ENCODE measurements at regions not wholly inside any gene's neighbourhood (a gene's known extent, or its start where the extent isn't known, plus 50 kb on each side); places are given as distances from the start of the nearest gene placed in this dataset.

DNA sequence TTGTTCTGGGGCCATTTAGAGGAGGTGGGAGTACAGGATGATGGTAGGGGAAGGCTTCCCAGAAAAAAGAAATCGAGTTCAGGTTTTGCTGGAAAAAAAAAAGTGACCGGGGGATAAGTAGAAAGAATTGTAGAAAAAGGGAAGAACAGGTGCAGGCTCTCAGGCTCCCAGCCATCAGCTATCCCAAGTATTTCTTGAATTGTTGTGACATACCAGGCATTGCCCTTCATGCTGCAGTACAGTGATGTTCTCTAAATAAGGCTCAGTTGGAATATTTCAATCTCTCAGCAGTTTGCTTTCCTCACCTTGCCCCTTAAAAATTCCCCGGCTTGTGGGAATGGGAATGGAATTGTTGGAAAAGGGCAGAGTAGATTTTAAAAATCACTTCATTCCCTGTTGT is 82.5 kb upstream of the RGMA start:
- WGBS (ENCODE audit: insufficient coverage, insufficient replicate concordance, low lambda C conversion rate, missing lambda C conversion rate), result 14% methylated on average over 3 of the region's 3 CpGs
- Histone ChIP-seq H3K36me3 (ENCODE audit: control insufficient read depth in 2 of 2, insufficient read depth in 2 of 2, low read length in 1 of 2) (no peaks in the 10 kb centered on the region), H3K9me3 (replicated peaks; ENCODE audit: control insufficient read depth, insufficient read depth, low read length) (no peaks in the 10 kb centered on the region; the same call in 2 of the 3 replicates), H3K79me2 (ENCODE audit: control insufficient read depth, insufficient read depth, low read length) (no peaks in the 10 kb centered on the region), H3K4me3 (no peak overlapping the region), H3K4me1 (ENCODE audit: control insufficient read depth, insufficient read depth, low read length) (no peaks in the 10 kb centered on the region), H3K27ac (ENCODE audit: control insufficient read depth, insufficient read depth) (no peak overlapping the region), H3K4me2 (ENCODE audit: control insufficient read depth, insufficient read depth) (no peak overlapping the region), H2AFZ (ENCODE audit: control insufficient read depth, low read depth, low read length) (no peak overlapping the region), H3K9ac (ENCODE audit: control insufficient read depth, insufficient read depth, low read length) (no peak overlapping the region), H3K27me3 (replicated peaks in 1 of 2; ENCODE audit: control insufficient read depth in 2 of 2, insufficient read depth in 2 of 2, low read length in 1 of 2) (peaks cover 3 to 4% of the 10 kb centered on the region in 2 experiments; a peak in 3 of 4 replicates), H4K20me1 (ENCODE audit: control insufficient read depth, insufficient read depth) (no peaks in the 10 kb centered on the region)
- in situ Hi-C loops (cut with MboI) (no loop called here), intact Hi-C loops (cut with micrococcal nuclease; ENCODE audit: unreplicated experiment) (loop anchor here (5.0 kb wide), 1 partner anchor 36 kb away; no protein-coding TSS in a partner anchor)
- SMC1A ChIA-PET (ENCODE audit: uncharacterized antibody, unreplicated experiment), result no interaction called here
- CTCF ChIA-PET, result no interaction called here
- FAIRE-seq, result no peak
- POLR2A ChIA-PET, result no interaction called here
- no TSS peak for BruUV-seq (replicated peaks)
- RAD21 ChIA-PET (ENCODE audit: unreplicated experiment), result no interaction called here
- no peak for ATAC-seq
- TF ChIP-seq TAF1 (IDR thresholded peaks at IDR 0.05; ENCODE audit: borderline replicate concordance, low read depth, low read length) (no peak), NBN (IDR thresholded peaks at IDR 0.05) (no peak), SMC3 (IDR thresholded peaks at IDR 0.05; ENCODE audit: borderline replicate concordance, low read length) (no peak), EGR1 (IDR thresholded peaks at IDR 0.05; ENCODE audit: borderline replicate concordance in 1 of 2, low read depth in 2 of 2, low read length in 2 of 2) (no peak), FOS (IDR thresholded peaks at IDR 0.05; ENCODE audit: borderline replicate concordance, extremely low read depth, insufficient read length) (no peak), GATAD2B (conservative IDR thresholded peaks at IDR 0.05; ENCODE audit: low read depth) (no peak), RB1 (IDR thresholded peaks at IDR 0.05; ENCODE audit: borderline replicate concordance) (no peak), RCOR1 (conservative IDR thresholded peaks at IDR 0.05; ENCODE audit: low read depth, low read length) (no peak), MEF2A (IDR thresholded peaks at IDR 0.05; ENCODE audit: insufficient read depth, low read depth, low read length) (no peak), RFX5 (IDR thresholded peaks at IDR 0.05; ENCODE audit: low read depth, low read length) (no peak), ZNF24 (IDR thresholded peaks at IDR 0.05) (no peak), KAT2A (conservative IDR thresholded peaks at IDR 0.05; ENCODE audit: control insufficient read depth, low read depth, low read length) (no peak)
- TF ChIP-seq, protein P1, sequence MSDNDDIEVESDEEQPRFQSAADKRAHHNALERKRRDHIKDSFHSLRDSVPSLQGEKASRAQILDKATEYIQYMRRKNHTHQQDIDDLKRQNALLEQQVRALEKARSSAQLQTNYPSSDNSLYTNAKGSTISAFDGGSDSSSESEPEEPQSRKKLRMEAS (IDR thresholded peaks at IDR 0.05; ENCODE audit: low read depth, low read length), result no peak
- TF ChIP-seq, protein P2, sequence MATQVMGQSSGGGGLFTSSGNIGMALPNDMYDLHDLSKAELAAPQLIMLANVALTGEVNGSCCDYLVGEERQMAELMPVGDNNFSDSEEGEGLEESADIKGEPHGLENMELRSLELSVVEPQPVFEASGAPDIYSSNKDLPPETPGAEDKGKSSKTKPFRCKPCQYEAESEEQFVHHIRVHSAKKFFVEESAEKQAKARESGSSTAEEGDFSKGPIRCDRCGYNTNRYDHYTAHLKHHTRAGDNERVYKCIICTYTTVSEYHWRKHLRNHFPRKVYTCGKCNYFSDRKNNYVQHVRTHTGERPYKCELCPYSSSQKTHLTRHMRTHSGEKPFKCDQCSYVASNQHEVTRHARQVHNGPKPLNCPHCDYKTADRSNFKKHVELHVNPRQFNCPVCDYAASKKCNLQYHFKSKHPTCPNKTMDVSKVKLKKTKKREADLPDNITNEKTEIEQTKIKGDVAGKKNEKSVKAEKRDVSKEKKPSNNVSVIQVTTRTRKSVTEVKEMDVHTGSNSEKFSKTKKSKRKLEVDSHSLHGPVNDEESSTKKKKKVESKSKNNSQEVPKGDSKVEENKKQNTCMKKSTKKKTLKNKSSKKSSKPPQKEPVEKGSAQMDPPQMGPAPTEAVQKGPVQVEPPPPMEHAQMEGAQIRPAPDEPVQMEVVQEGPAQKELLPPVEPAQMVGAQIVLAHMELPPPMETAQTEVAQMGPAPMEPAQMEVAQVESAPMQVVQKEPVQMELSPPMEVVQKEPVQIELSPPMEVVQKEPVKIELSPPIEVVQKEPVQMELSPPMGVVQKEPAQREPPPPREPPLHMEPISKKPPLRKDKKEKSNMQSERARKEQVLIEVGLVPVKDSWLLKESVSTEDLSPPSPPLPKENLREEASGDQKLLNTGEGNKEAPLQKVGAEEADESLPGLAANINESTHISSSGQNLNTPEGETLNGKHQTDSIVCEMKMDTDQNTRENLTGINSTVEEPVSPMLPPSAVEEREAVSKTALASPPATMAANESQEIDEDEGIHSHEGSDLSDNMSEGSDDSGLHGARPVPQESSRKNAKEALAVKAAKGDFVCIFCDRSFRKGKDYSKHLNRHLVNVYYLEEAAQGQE (IDR thresholded peaks at IDR 0.05; ENCODE audit: low read depth, low read length), result no peak
- DNase-seq (ENCODE audit: low read depth, low spot score), result no peak

Data from GM12878 (cell line).